DMS153 treated with DMSO at 0.1 percent for 48 hours (cell line): ENCODE measurements at regions not wholly inside any gene's neighbourhood (a gene's known extent, or its start where the extent isn't known, plus 50 kb on each side); places are given as distances from the start of the nearest gene placed in this dataset.
"Not testable (repeated sequence)": the region's sequence is repeated elsewhere in the genome, so short reads cannot be mapped to it uniquely, and the experiment has no call there.

ENCODE experiments used
- DNase-seq: peaks from one replicate; lab custom pipeline; 2025; ENCODE audit not compliant: unreplicated experiment; lab: John Stamatoyannopoulos, UW

DNA sequence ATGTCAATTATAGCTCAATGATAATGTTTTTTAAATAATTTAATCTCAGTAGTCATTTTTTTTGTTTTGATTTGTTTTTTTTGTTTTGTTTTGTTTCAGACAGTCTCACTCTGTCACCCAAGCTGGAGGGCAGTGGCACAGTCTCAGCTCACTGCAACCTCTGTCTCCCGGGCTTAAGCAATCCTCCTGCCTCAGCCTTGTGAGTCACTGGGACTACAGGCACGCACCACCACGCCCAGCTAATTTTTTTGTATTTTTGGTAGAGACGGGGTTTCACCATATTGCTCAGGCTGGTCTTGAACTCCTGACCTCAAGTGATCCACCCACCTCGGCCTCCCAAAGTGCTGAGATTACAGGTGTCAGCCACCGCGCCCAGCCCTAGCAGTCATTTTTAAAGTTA lies 60.6 kb upstream of the RTL6 start:
- not testable (repeated sequence) for DNase-seq

- DNase-seq = not testable (repeated sequence)
These were observed 59.8 kb upstream of the RTL6 start for GRCh38 chr22:44557872-44558271.

DNA sequence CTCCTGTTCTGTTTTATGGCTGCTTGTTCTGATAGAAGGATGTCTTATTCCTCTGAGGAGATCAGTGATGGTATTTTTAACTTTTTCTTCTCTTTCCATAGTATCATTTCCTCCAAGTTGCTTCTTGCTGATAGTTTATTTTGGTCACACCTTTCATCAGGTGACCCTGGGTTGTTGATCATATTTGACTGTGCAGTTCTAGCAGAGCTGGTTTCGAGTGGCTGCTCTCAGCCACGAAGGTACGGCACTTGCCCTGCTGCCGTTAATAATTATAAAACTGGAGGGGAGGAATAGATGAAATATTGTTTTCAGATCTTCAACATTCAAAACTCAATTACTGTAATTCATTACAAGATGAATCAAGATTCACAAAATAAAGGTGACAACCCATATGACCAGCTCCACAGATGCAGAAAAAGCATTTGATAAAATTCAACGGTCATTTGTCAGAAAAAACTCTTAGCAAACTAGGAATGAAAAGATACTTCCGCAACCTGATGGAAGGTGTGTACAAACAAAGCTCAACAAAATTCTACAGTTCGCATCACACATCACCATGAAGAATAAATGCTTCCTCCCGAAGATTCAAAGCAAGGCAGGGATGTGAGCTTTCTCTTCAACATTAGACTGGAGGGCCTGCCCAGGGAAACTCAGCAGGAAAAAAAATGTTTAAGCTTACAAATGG lies 59.2 kb upstream of the RTL6 start:
- no peak for DNase-seq

DNA sequence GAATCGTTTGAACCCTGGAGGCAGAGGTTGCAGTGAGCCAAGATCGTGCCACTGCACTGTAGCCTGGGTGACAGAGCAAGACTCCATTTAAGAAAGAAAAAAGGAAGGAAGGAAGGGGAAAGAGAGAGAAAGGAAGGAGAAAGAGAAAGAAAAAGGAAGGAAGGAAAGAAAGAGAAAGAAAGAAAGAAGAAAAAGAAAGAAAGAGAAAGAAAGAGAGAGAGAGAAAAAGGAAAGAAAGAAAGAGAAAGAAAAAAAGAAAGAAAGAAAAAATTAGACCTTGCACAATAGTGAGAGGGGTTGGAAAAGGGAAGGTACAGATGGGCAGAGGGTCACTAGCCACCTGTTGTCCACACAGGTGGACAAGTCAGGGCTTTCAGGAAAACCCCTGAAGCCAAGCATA lies 57.6 kb upstream of the RTL6 start:
- no peak for DNase-seq

DNA sequence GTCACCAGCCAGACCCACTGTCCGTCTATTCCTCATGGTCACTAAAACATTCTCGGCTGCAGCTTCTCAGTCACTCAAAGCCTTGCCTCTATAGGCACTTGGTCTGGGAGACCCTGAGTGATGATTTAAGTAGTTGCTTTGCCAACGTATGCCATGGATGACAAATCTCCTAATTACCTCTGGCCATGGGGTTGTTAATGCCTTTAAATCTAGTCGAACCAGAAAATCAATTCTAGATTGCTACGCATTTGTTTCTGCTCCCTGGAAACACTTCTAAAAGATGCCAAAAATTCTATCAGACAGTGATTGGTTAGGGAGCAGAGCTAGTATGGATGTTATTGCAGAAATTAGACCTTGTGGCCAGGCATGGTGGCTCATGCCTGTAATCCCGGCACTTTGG lies 57.0 kb upstream of the RTL6 start:
- DNase-seq = no peak

DNA sequence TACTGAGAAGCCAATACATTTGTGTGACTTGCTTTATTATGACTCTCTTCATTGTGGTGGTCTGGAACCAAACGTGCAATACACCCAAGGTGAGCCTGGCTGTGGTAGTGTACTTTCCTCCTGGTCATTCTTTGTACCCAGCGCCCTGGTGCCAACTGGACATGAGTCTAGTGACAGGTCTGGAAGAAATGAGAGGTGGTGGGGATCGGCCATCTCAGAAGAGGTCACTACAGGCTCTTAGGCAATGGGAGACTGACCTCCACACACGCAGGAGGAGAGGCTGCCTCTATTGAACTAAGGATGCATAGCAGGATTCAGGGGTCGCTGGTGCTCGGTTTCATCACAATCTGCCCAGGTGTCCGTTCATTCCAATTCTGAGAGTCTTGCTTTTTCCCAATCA lies 56.4 kb upstream of the RTL6 start:
- DNase-seq = no peak

DNA sequence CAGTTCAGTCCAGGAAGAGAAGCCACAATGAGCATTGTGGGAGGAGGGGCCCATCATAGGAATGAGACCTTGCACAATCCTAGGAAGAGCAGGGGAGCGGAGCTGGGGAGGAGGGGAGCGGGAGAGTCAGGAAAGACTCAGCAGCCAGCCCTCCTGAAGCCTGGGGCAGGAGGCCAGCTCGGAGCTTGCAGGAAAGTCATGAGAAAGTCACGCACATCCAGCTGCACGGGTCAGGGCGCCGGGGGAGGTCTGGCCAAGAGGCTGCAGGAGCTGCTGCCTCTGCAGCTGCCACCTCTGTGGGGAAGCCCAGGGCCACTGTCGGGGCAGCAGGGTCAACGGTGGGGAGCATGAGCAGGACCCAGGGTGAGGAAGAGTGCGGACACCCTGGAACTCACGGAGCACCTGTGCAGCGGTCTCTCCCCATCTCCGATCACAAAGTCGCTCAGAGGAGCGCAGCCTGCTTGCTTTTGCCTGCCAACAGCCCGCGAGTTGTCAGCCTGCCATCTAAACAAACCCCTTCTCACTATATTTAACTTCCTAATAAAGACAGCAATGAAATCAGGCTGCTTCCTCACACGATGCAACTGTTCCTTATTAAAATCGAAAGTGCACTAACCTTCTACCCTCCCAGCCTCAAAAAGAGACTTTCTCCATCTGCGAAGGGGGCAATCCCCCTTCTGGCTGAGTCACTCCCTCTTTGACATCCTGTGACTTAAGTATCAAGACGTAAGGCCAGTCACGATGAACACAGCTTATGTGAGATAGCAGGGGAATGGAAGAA lies 52.9 kb upstream of the RTL6 start:
- no peak for DNase-seq

GRCh38 chr22:44549701-44550100 lies 51.7 kb upstream of the RTL6 start:
- no peak for DNase-seq

- no peak for DNase-seq
These were observed 50.9 kb upstream of the RTL6 start for GRCh38 chr22:44548981-44549380.
